Endodermal cell (in vitro differentiated cells): ENCODE measurements at regions not wholly inside any gene's neighbourhood (a gene's known extent, or its start where the extent isn't known, plus 50 kb on each side); places are given as distances from the start of the nearest gene placed in this dataset.

Source experiments
- DNase-seq: peaks from one replicate; pipeline ENCODE4 v3.0.0-alpha.2; 2017
- H3K27ac ChIP-seq: 2 replicates; pipeline ENCODE4 v1.5.1; 2013; ENCODE audit warnings: mild to moderate bottlenecking, low read depth, low read length, moderate library complexity
- H3K27me3 ChIP-seq: 2 replicates; pipeline ENCODE4 v1.6.1; 2013; ENCODE audit warnings: mild to moderate bottlenecking, low read length, moderate library complexity; ENCODE audit not compliant: insufficient read depth, control insufficient read depth, poor library complexity, severe bottlenecking
- H3K36me3 ChIP-seq: 2 replicates; pipeline ENCODE4 v1.7.0; 2013; ENCODE audit warnings: mild to moderate bottlenecking, low read length, moderate library complexity; ENCODE audit not compliant: control insufficient read depth, insufficient read depth
- H3K4me1 ChIP-seq: one replicate; pipeline ENCODE4 v1.7.0; 2013; ENCODE audit warnings: low read length; ENCODE audit not compliant: control insufficient read depth, insufficient read depth
- H3K4me3 ChIP-seq: 2 replicates; pipeline ENCODE4 v1.5.1; 2013; ENCODE audit warnings: mild to moderate bottlenecking, low read length, moderate library complexity
- H3K9ac ChIP-seq: 2 replicates; pipeline ENCODE4 v1.6.1; 2013; ENCODE audit warnings: mild to moderate bottlenecking, low read length, moderate library complexity; ENCODE audit not compliant: poor library complexity, severe bottlenecking; ENCODE audit errors: extremely low read depth
- H3K9me3 ChIP-seq: 2 replicates; pipeline ENCODE4 v1.6.1; 2013; ENCODE audit warnings: mild to moderate bottlenecking, low read length, moderate library complexity; ENCODE audit not compliant: control insufficient read depth
- H3K27ac Mint-ChIP-seq: 2 replicates; pipeline ENCODE4 v1.8.0; 2020; ENCODE audit warnings: mixed read lengths
- H3K27me3 Mint-ChIP-seq: 2 replicates; pipeline ENCODE4 v1.8.0; 2021; ENCODE audit warnings: mild to moderate bottlenecking, mixed read lengths; ENCODE audit not compliant: insufficient read depth
- H3K36me3 Mint-ChIP-seq: 2 replicates; pipeline ENCODE4 v1.8.0; 2020; ENCODE audit warnings: low read depth, mixed read lengths
- H3K4me1 Mint-ChIP-seq: 2 replicates; pipeline ENCODE4 v1.8.0; 2020; ENCODE audit warnings: mixed read lengths
- H3K4me3 Mint-ChIP-seq: 2 replicates; pipeline ENCODE4 v1.8.0; 2020; ENCODE audit warnings: mild to moderate bottlenecking, moderate library complexity, mixed read lengths
- H3K9me3 Mint-ChIP-seq: 2 replicates; pipeline ENCODE4 v1.8.0; 2020; ENCODE audit warnings: mild to moderate bottlenecking, mixed read lengths
- CTCF ChIP-seq: fragments of 200-600 bp; sonication (generic); conservative IDR thresholded peaks from 2 replicates; pipeline ENCODE4 v1.5.0; 2021; ENCODE audit warnings: antibody characterized with exemption, mild to moderate bottlenecking
- WGBS, 2 experiments: methylation state at CpG; one replicate each; pipeline versions ENCODE4 v1.1.5 to v1.1.7; 2013; ENCODE audit warnings: missing lambda C conversion rate in 2 of 2, mixed read lengths in 1 of 2; ENCODE audit not compliant: insufficient coverage in 1 of 2, insufficient read length in 1 of 2; 5-methylcytosine and 5-hydroxymethylcytosine counted together

- Histone ChIP-seq H3K4me3 (no peak overlapping the region), H3K36me3 (no peaks in the 10 kb centered on the region), H3K9ac (no peak overlapping the region), H3K4me1 (no peaks in the 10 kb centered on the region), H3K9me3 (no peaks in the 10 kb centered on the region), H3K27me3 (no peaks in the 10 kb centered on the region), H3K27ac (no peak overlapping the region)
- WGBS, 2 experiments = 98% methylated on average over 2 of the region's 3 CpGs; no CpG with 5 or more reads in 1 of the 2 experiments
- H3K9me3 Mint-ChIP-seq = peaks cover 3% of the 10 kb centered on the region
- no peak for TF ChIP-seq CTCF
- H3K36me3 Mint-ChIP-seq = no peaks in the 10 kb centered on the region
- H3K4me1 Mint-ChIP-seq = no peaks in the 10 kb centered on the region
- no peak overlapping the region for H3K4me3 Mint-ChIP-seq
- no peaks in the 10 kb centered on the region for H3K27me3 Mint-ChIP-seq
- DNase-seq = no peak
- no peak overlapping the region for H3K27ac Mint-ChIP-seq
Observed at GRCh38 chr5:114636271-114636670, 274.4 kb downstream of the KCNN2 start.

GRCh38 chr5:114634967-114635901, 273.4 kb downstream of the KCNN2 start:
- DNase-seq = no peak
- Histone ChIP-seq H3K36me3 (no peaks in the 10 kb centered on the region), H3K9me3 (no peaks in the 10 kb centered on the region), H3K4me3 (no peak overlapping the region), H3K4me1 (no peaks in the 10 kb centered on the region), H3K27ac (no peak overlapping the region), H3K27me3 (no peaks in the 10 kb centered on the region), H3K9ac (no peak overlapping the region)
- Mint-ChIP-seq H3K27me3 (no peaks in the 10 kb centered on the region), H3K9me3 (no peaks in the 10 kb centered on the region), H3K4me1 (no peaks in the 10 kb centered on the region), H3K27ac (no peak overlapping the region), H3K4me3 (no peak overlapping the region), H3K36me3 (no peaks in the 10 kb centered on the region)
- WGBS, 2 experiments = 89 to 100% methylated on average over 2 to 4 of the region's 5 CpGs
- TF ChIP-seq CTCF = no peak

- TF ChIP-seq CTCF = no peak
- no peak overlapping the region for H3K27ac ChIP-seq
- H3K27me3 ChIP-seq = no peaks in the 10 kb centered on the region
- no peaks in the 10 kb centered on the region for H3K9me3 ChIP-seq
- no peaks in the 10 kb centered on the region for H3K9me3 Mint-ChIP-seq
- no peak overlapping the region for H3K9ac ChIP-seq
- H3K4me3 Mint-ChIP-seq = no peak overlapping the region
- H3K27me3 Mint-ChIP-seq = no peaks in the 10 kb centered on the region
- H3K36me3 ChIP-seq = no peaks in the 10 kb centered on the region
- DNase-seq = no peak
- no peaks in the 10 kb centered on the region for H3K4me1 Mint-ChIP-seq
- 97 to 100% methylated on average over 1 to 2 of the region's 2 CpGs for WGBS, 2 experiments
- H3K27ac Mint-ChIP-seq = no peak overlapping the region
- H3K36me3 Mint-ChIP-seq = no peaks in the 10 kb centered on the region
- H3K4me3 ChIP-seq = no peak overlapping the region
- no peaks in the 10 kb centered on the region for H3K4me1 ChIP-seq
Observed at GRCh38 chr5:114634517-114634916, 272.6 kb downstream of the KCNN2 start.
